Muscle of leg (tissue), 3 donors: ENCODE measurements at regions not wholly inside any gene's neighbourhood (a gene's known extent, or its start where the extent isn't known, plus 50 kb on each side); places are given as distances from the start of the nearest gene placed in this dataset.
"Not testable (repeated sequence)": the region's sequence is repeated elsewhere in the genome, so short reads cannot be mapped to it uniquely, and the experiment has no call there.

Experiments used
- DNase-seq: peaks from one replicate; pipeline ENCODE4 v3.0.0; 2013
- H3K27ac ChIP-seq: one replicate; pipeline ENCODE4 v1.5.1; 2013; ENCODE audit warnings: mild to moderate bottlenecking, low read length, control low read depth
- H3K27me3 ChIP-seq: one replicate; pipeline ENCODE4 v1.6.1; 2013; ENCODE audit warnings: low read length; ENCODE audit not compliant: control insufficient read depth, insufficient read depth
- H3K36me3 ChIP-seq: one replicate; pipeline ENCODE4 v1.6.1; 2013; ENCODE audit warnings: low read length; ENCODE audit not compliant: control insufficient read depth, insufficient read depth
- H3K4me1 ChIP-seq: one replicate; pipeline ENCODE4 v1.6.1; 2013; ENCODE audit warnings: low read length; ENCODE audit not compliant: control insufficient read depth, insufficient read depth
- H3K4me3 ChIP-seq: one replicate; pipeline ENCODE4 v1.5.1; 2013; ENCODE audit warnings: low read length, control low read depth
- H3K9me3 ChIP-seq: replicated peaks from 2 replicates; pipeline ENCODE4 v1.6.1; 2013; ENCODE audit warnings: low read depth, low read length; ENCODE audit not compliant: control insufficient read depth
- WGBS: methylation state at CpG from one replicate; pipeline ENCODE4 v1.1.5; 2013; ENCODE audit warnings: missing lambda C conversion rate; ENCODE audit not compliant: insufficient coverage; 5-methylcytosine and 5-hydroxymethylcytosine counted together

DNA sequence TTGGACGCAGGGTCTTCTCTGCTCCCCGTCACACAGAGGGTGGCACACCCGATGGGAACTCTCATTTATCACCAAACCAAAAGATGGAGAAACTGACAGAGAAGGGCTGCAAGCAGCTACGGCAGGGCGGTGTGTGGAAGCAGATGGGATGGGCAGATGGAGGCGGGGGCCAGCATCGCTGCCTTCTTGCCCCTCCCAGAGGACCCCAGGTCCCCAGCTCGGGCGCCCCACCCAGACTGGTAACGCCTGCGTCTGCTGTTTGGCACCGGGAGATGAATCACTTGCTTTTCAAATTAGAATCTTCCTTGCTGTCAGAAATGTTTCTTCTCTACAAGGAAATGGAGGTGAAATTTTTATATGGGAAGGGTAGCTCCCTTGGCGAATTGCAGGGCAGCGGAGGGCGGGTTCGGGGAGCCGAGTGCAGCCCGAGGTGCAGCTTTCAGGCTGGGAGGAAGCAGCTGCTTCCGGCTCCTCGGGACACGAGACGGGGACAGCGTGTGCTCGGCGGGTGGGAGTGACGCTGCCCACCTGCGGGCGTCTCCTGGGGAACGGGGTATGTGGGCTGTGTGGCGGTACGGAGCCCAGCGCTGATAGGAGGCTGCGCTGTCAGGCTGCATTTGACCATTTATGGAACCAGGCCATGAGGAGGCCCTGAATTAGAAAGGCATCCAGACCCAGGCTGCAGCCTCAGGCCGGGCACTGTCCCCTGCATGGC, 4440.3 kb upstream of the TPTE start:
- not testable (repeated sequence) for H3K27me3 ChIP-seq, DNase-seq, H3K27ac ChIP-seq, H3K36me3 ChIP-seq, H3K9me3 ChIP-seq, H3K4me1 ChIP-seq, H3K4me3 ChIP-seq
- WGBS = no CpG with 5 or more reads among the region's 34 CpGs

DNA sequence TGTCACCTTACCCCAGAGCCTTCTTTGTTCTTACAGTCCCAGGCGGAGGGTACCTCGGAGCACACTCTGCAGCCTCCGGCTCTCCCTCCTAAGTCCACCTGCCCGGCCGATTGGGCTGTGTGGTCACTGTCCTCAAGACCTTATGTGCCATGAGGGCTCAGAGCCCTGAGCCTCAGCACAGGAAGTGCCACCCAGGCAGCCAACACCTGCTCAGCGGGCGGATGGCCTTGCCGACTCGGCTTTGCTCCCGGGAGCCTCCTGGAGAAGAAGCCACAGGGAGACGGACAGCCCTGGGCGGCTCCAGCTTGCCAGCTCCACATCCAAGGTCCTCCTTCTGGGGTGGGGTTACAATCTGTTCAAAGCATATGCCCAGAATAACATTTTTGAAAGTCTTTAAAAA, 4439.2 kb upstream of the TPTE start:
- H3K27me3 ChIP-seq, H3K4me1 ChIP-seq, H3K27ac ChIP-seq, DNase-seq, H3K9me3 ChIP-seq, H3K36me3 ChIP-seq, H3K4me3 ChIP-seq: not testable (repeated sequence)
- no CpG with 5 or more reads among the region's 12 CpGs for WGBS

DNA sequence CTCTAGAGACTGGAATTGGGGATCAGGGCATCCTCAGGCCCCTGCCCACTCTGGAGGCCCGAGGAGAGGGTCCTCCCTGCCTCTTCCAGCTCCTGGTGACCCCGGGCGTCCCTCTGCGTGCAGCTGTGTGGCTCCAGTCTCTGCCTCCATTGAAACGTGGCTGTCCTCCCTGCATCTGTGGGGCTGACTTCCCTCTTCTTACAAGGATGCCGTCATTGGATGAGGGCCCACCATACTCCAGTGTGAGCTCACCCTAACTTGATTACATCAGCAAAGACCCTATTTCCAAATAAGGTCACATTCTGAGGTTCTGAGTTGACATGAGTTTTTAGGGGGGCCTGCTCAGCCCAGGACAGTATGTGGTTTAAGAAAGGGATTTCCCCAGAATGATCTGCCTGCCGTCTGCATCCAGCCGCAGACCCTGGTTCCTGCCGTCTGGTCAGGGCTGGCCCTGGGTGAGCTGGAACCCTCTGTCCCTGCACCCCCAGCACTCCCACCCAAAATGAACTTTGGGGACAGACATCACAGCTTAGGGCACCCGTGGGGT, 4437.7 kb upstream of the TPTE start:
- not testable (repeated sequence) for H3K9me3 ChIP-seq
- WGBS = no CpG with 5 or more reads among the region's 10 CpGs

DNA sequence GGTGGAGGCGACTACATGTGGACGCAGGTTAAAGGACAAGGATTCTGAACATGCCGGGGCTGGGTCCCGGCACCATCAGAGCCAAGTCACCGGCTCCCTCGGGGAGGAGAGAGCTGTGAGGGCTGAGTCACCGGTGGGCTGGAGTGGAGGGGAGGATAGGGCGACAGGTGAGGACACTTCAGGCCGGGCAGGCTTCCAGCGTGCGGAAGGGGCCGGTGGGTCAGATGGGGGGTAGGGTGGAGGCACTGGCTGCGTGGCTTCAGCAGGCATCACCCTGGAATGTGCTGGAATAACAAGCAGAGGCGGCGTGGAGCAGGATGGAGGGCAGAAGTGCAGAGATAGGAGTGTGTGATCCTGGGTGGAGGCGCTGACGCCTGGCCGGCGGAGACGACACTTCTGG, 4435.3 kb upstream of the TPTE start:
- DNase-seq, H3K4me1 ChIP-seq, H3K4me3 ChIP-seq, H3K27me3 ChIP-seq, H3K9me3 ChIP-seq, H3K36me3 ChIP-seq, H3K27ac ChIP-seq: not testable (repeated sequence)
- no CpG with 5 or more reads among the region's 20 CpGs for WGBS

More for the DNA sequence above, 4437.7 kb upstream of the TPTE start:
- not testable (repeated sequence) for H3K27me3 ChIP-seq, DNase-seq, H3K4me1 ChIP-seq, H3K4me3 ChIP-seq, H3K27ac ChIP-seq, H3K36me3 ChIP-seq

DNA sequence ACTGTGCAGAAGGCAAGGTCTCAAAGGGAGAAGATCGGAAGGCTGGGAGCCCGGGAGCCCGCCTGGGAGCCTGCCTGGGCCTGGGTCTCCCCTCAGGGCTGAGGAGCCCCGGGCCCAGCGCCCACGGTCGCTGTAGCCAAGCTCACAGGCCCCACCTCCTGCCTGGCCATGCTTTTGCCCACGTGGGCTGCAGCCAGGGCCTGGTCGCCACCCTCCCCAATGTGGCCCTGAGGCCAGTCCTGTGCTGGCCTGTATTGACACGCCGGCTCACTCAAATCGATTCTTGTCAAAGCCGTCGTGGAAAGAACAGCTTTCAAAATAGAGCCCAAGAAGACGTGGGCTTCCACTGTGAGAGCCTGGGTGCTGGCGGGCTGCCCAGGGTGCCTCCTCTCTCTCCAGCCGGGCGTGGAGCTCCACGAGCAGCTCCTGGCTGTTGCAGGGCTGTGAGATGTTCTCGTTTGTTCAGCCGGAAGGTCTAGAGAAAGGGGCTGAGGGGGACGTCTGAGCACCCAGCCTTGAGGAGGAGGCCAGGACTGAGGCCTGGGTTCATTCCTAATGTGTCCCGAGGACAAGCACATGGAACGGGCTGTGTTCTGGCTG, 4433.7 kb upstream of the TPTE start:
- not testable (repeated sequence) for H3K36me3 ChIP-seq, H3K9me3 ChIP-seq, H3K4me3 ChIP-seq, DNase-seq, H3K4me1 ChIP-seq, H3K27me3 ChIP-seq, H3K27ac ChIP-seq
- no CpG with 5 or more reads among the region's 24 CpGs for WGBS

DNA sequence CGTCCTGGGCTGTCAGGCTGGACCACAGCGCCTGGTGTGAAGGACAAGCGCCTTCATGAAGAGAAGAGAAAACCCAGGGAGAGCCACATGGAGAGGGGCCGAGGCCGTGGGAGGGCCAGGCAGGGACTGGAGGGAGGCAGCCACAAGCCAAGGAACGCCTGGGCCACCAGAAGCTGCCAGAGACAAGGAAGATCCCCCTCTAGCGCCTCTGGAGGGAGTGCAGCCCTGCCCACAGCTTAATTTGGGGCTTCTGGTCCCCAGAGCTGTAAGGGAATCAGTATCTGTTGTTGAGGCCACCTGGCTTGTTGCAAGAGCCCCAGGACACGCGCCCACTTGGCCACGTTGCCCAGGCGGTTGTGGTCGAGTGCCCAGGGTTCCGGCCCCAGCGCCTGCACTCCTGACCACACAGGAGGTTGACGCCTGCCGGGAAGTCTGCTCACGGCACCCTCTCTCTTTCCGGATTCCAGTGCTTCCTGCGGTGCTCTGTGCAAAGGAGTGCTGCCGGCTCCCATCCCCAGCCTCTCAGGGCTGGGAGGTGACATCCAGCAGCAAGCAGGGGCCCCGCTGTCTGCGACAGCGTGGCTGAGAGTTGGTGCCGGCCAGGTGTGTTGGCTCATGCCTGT, 4431.0 kb upstream of the TPTE start:
- not testable (repeated sequence) for DNase-seq, H3K27me3 ChIP-seq, H3K36me3 ChIP-seq, H3K27ac ChIP-seq, H3K4me1 ChIP-seq, H3K9me3 ChIP-seq, H3K4me3 ChIP-seq
- WGBS = no CpG with 5 or more reads among the region's 24 CpGs

DNA sequence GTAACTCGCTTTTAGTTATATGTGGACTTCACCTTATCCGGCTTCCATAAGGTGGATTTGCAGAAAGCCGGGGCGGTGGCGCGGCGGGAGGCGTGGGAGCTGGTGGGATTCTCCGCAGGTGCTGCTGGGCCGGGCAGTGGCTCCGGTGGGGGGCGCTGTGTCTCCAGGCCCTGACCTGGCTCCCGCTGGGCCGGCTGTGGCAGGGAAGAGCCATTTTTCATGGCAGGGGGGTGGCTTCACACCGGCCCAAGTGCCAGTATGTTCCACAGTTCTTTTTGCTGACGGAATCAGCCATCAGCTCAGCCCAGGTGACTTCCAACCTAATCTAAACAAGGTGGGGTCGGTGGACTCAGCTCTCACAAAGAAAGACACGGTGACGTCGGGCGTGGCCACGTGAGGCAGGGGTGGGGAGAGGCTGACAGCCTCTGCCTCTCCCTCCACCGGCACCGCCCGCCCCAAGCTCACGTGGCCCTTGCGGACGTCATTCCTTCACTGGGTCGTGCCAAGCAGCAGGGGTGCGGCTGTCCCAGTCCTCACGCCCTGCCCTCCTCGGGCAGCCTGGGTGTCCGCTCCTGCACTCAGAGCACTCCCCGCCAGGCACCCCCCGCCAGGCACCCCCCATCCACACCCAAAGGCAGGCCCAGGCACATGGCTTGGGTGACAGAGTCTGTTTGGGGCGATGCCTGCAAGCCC, 4429.9 kb upstream of the TPTE start:
- H3K4me3 ChIP-seq, H3K36me3 ChIP-seq, H3K27me3 ChIP-seq, H3K27ac ChIP-seq, H3K4me1 ChIP-seq, H3K9me3 ChIP-seq, DNase-seq: not testable (repeated sequence)
- no CpG with 5 or more reads among the region's 36 CpGs for WGBS

DNA sequence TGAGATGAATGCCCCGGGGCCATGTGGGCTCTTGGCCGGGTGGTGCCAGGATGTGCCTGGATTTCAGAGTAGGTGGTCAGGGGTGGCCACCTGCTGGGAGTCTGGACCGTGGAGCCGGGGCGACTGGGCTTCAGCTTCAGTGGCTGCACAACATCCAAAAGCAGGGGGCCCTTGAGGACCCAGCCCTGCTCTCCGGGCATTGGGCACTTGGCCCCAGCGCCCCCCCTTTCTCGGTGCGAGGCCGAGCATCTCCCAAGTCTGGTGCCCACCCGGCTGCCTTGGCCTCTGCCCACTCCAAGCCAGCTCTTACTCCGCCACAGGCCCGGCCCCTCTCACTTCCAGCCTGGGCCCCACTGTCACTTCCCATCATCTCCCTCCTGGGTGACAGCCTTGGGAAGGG, 4429.0 kb upstream of the TPTE start:
- not testable (repeated sequence) for H3K9me3 ChIP-seq, H3K27me3 ChIP-seq, DNase-seq, H3K4me1 ChIP-seq, H3K36me3 ChIP-seq, H3K27ac ChIP-seq, H3K4me3 ChIP-seq
- WGBS = no CpG with 5 or more reads among the region's 13 CpGs

DNA sequence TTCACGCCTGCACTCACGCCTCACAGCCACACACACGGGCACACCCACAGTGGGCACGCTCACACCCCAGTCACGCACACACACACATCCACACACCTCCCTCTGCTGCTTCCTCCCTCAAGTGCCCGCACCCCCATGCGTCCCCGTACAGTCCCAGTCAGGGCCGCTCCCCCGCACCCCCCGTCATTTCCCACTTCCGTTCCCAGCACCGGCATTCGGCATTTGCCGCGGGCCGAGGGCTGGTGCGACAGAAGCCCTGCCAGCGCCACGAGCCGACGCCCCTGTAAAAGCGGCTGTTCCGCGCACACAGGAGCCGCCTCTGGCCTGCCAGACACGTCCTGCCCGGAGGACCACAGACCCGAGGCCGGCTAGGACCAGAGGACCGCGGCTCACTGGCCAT, 4428.0 kb upstream of the TPTE start:
- not testable (repeated sequence) for H3K36me3 ChIP-seq, DNase-seq, H3K27me3 ChIP-seq, H3K27ac ChIP-seq, H3K9me3 ChIP-seq, H3K4me1 ChIP-seq, H3K4me3 ChIP-seq
- WGBS = no CpG with 5 or more reads among the region's 32 CpGs

DNA sequence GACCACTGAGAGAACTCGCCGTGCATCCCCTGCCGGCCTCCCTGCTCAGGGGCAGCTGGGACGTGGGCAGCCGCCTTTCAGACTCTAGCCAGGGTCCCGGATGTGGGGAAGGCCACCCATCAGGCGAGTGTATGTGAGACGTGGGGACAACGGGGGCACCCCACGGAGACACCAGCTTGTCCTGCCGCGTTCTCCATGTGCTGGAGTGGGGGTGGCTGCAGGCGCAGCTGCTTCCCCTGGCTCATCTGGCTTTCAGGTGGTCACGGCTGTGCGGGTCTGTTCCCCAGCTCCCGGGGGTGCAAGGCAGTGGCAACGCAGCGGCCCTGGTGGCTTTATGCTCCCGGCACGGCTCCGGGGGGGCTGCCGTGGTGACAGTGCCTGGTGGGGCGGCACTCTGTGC, 4427.5 kb upstream of the TPTE start:
- H3K9me3 ChIP-seq, H3K36me3 ChIP-seq, H3K4me3 ChIP-seq, H3K4me1 ChIP-seq, H3K27me3 ChIP-seq, H3K27ac ChIP-seq, DNase-seq: not testable (repeated sequence)
- no CpG with 5 or more reads among the region's 23 CpGs for WGBS
